Body of pancreas (tissue), 4 donors: ENCODE measurements at regions not wholly inside any gene's neighbourhood (a gene's known extent, or its start where the extent isn't known, plus 50 kb on each side); places are given as distances from the start of the nearest gene placed in this dataset.
"Not testable (repeated sequence)": the region's sequence is repeated elsewhere in the genome, so short reads cannot be mapped to it uniquely, and the experiment has no call there.

Source experiments
- ATAC-seq: fragments of 150-250 bp; one replicate; pipeline ENCODE4 v1.9.1; 2016
- DNase-seq, 4 donors: peaks; one replicate each; pipeline ENCODE4 v3.0.0-alpha.2; 2019
- H3K27ac ChIP-seq, 4 donors: fragments of 200-600 bp; sonication (generic); 1 replicate in 3 of 4; 2 replicates in 1 of 4; pipeline versions ENCODE4 v1.5.1 to v1.6.1; 2016 to 2019; ENCODE audit warnings: mild to moderate bottlenecking in 1 of 4, mixed read lengths in 1 of 4, moderate library complexity in 1 of 4
- H3K27me3 ChIP-seq, 2 donors: fragments of 200-600 bp; sonication (generic); one replicate each; pipeline ENCODE4 v1.6.0; 2016; ENCODE audit warnings: mild to moderate bottlenecking in 1 of 2
- H3K36me3 ChIP-seq, 2 donors: fragments of 200-600 bp; sonication (generic); replicated peaks in 1 of 2; 2 replicates each; pipeline ENCODE4 v1.5.1; 2016; ENCODE audit warnings: low read depth in 2 of 2; ENCODE audit not compliant: insufficient read depth in 1 of 2
- H3K4me1 ChIP-seq: fragments of 200-600 bp; sonication (generic); one replicate; pipeline ENCODE4 v1.6.0; 2016
- H3K4me3 ChIP-seq, 2 donors: fragments of 200-600 bp; sonication (generic); 1 replicate in 1 of 2; 2 replicates in 1 of 2; pipeline ENCODE4 v1.5.1; 2016 to 2019
- H3K9me3 ChIP-seq, 3 donors: fragments of 200-600 bp; sonication (generic); 1 replicate in 2 of 3; 2 replicates in 1 of 3; pipeline ENCODE4 v1.5.1; 2016
- CTCF ChIP-seq, 7 experiments: fragments of 450-650 bp in 4 of 7; fragments of 200-600 bp in 3 of 7; sonication (generic) in 3 of 7; IDR thresholded peaks; one replicate each; pipeline ENCODE4 v1.5.1; 2016 to 2019; ENCODE audit warnings: antibody characterized with exemption in 7 of 7
- POLR2A ChIP-seq, 3 donors: fragments of 450-650 bp; IDR thresholded peaks; one replicate each; pipeline ENCODE4 v1.6.1; 2016; ENCODE audit warnings: antibody characterized with exemption in 3 of 3, mild to moderate bottlenecking in 2 of 3
- WGBS, 2 donors: methylation state at CpG; one replicate each; pipeline ENCODE4 v1.1.5; 2017; 5-methylcytosine and 5-hydroxymethylcytosine counted together
- intact Hi-C: fragments of 100-400 bp; cut with DNase I; formaldehyde crosslinking; loops from one replicate; pipeline ENCODE4 v1.15.1; 2023

GRCh38 chr3:193157051-193157450 lies 84.0 kb upstream of the PLAAT1 start:
- 68 to 72% methylated on average over 9 to 11 of the region's 11 CpGs for WGBS, 2 donors
- ATAC-seq (no peak), DNase-seq (no peak)
- Histone ChIP-seq H3K4me1 (no peaks in the 10 kb centered on the region), H3K27me3 (no peaks in the 10 kb centered on the region), H3K36me3 (no peaks in the 10 kb centered on the region), H3K4me3 (no peak overlapping the region), H3K9me3 (no peaks in the 10 kb centered on the region), H3K27ac (no peak overlapping the region)
- no peak for TF ChIP-seq CTCF (IDR thresholded peaks at IDR 0.05)
- TF ChIP-seq POLR2A (IDR thresholded peaks at IDR 0.05): no peak
- intact Hi-C loops: no loop called here

GRCh38 chr3:193165431-193166120 lies 75.4 kb upstream of the PLAAT1 start:
- intact Hi-C loops: no loop called here
- H3K4me3 ChIP-seq: no peak overlapping the region
- H3K9me3 ChIP-seq: no peaks in the 10 kb centered on the region
- H3K4me1 ChIP-seq: no peaks in the 10 kb centered on the region
- no peaks in the 10 kb centered on the region for H3K27me3 ChIP-seq
- no peaks in the 10 kb centered on the region for H3K36me3 ChIP-seq
- ATAC-seq (no peak), DNase-seq (no peak)
- no peak for TF ChIP-seq CTCF (IDR thresholded peaks at IDR 0.05)
- TF ChIP-seq POLR2A (IDR thresholded peaks at IDR 0.05): no peak
- H3K27ac ChIP-seq: no peak overlapping the region
- 62% methylated on average over 4 of the region's 4 CpGs; no CpG with 5 or more reads in 1 of the 2 donors for WGBS, 2 donors

GRCh38 chr3:193168931-193169330 lies 72.1 kb upstream of the PLAAT1 start:
- TF ChIP-seq CTCF (IDR thresholded peaks at IDR 0.05) (no peak), POLR2A (IDR thresholded peaks at IDR 0.05) (no peak)
- H3K27ac ChIP-seq: no peak overlapping the region
- H3K36me3 ChIP-seq: no peaks in the 10 kb centered on the region
- H3K9me3 ChIP-seq: no peaks in the 10 kb centered on the region
- no peak for ATAC-seq
- H3K4me1 ChIP-seq: no peaks in the 10 kb centered on the region
- intact Hi-C loops: no loop called here
- no peak for DNase-seq
- WGBS, 2 donors: 25 to 34% methylated on average over 3 of the region's 3 CpGs
- H3K4me3 ChIP-seq: no peak overlapping the region
- H3K27me3 ChIP-seq: no peaks in the 10 kb centered on the region

GRCh38 chr3:193174140-193174539 lies 66.9 kb upstream of the PLAAT1 start:
- TF ChIP-seq POLR2A (IDR thresholded peaks at IDR 0.05): no peak
- no peak for TF ChIP-seq CTCF (IDR thresholded peaks at IDR 0.05)
- ATAC-seq: no peak

GRCh38 chr3:193179332-193180012 lies 61.5 kb upstream of the PLAAT1 start:
- H3K9me3 ChIP-seq, H3K27ac ChIP-seq, intact Hi-C loops, H3K36me3 ChIP-seq, H3K4me3 ChIP-seq, H3K4me1 ChIP-seq, H3K27me3 ChIP-seq, ATAC-seq, DNase-seq: not testable (repeated sequence)
- 57 to 61% methylated on average over 7 to 8 of the region's 8 CpGs for WGBS, 2 donors

More at GRCh38 chr3:193174140-193174539, 66.9 kb upstream of the PLAAT1 start:
- WGBS, 2 donors: 74 to 86% methylated on average over 1 of the region's 1 CpG
- Histone ChIP-seq H3K27me3 (no peaks in the 10 kb centered on the region), H3K36me3 (no peaks in the 10 kb centered on the region), H3K27ac (no peak overlapping the region), H3K4me1 (no peaks in the 10 kb centered on the region), H3K9me3 (no peaks in the 10 kb centered on the region), H3K4me3 (no peak overlapping the region)
- intact Hi-C loops: no loop called here
- DNase-seq: no peak
